Natural killer cell (primary cell): ENCODE measurements at regions not wholly inside any gene's neighbourhood (a gene's known extent, or its start where the extent isn't known, plus 50 kb on each side); places are given as distances from the start of the nearest gene placed in this dataset.
A peak's percentile ranks its signal among the peaks of the same experiment; 100 is the strongest.

ENCODE experiments used
- ATAC-seq, 3 donors: fragments of 150-1000 bp in 2 of 3; fragments of 200-7000 bp in 1 of 3; cut with Tn5 transposase; 1 replicate in 1 of 3; 2 replicates in 2 of 3; pipeline ENCODE4 v1.10.0; 2021; ENCODE audit warnings: mild to moderate bottlenecking in 2 of 3, moderate library complexity in 2 of 3
- DNase-seq, 2 donors: peaks; one replicate each; pipeline versions ENCODE4 v3.0.0 to v3.0.0-alpha.2; 2013 to 2021; ENCODE audit warnings: mixed read lengths in 1 of 2
- H3K27ac ChIP-seq: one replicate; pipeline ENCODE4 v1.5.1; 2013; ENCODE audit warnings: mild to moderate bottlenecking, low read length
- H3K27me3 ChIP-seq: one replicate; pipeline ENCODE4 v1.6.1; 2013; ENCODE audit warnings: low read length; ENCODE audit not compliant: control insufficient read depth, insufficient read depth
- H3K36me3 ChIP-seq: one replicate; pipeline ENCODE4 v1.6.1; 2013; ENCODE audit warnings: low read length; ENCODE audit not compliant: control insufficient read depth, insufficient read depth
- H3K4me1 ChIP-seq: one replicate; pipeline ENCODE4 v1.6.1; 2013; ENCODE audit warnings: low read length; ENCODE audit not compliant: control insufficient read depth, insufficient read depth
- H3K4me3 ChIP-seq: one replicate; pipeline ENCODE4 v1.5.1; 2013; ENCODE audit warnings: low read length
- H3K9me3 ChIP-seq: one replicate; pipeline ENCODE4 v1.6.1; 2013; ENCODE audit warnings: low read length; ENCODE audit not compliant: control insufficient read depth, insufficient read depth
- H3K27ac Mint-ChIP-seq, 2 donors: one replicate each; pipeline ENCODE4 v1.8.0; 2022; ENCODE audit warnings: mild to moderate bottlenecking in 2 of 2, mixed read lengths in 2 of 2, moderate library complexity in 1 of 2
- H3K27me3 Mint-ChIP-seq, 2 donors: one replicate each; pipeline ENCODE4 v1.8.0; 2022; ENCODE audit warnings: low read depth in 2 of 2, mixed read lengths in 2 of 2
- H3K36me3 Mint-ChIP-seq: one replicate; pipeline ENCODE4 v1.8.0; 2022; ENCODE audit warnings: mixed read lengths
- H3K4me1 Mint-ChIP-seq, 2 donors: one replicate each; pipeline ENCODE4 v1.8.0; 2022; ENCODE audit warnings: mixed read lengths in 2 of 2
- H3K4me3 Mint-ChIP-seq: one replicate; pipeline ENCODE4 v1.8.0; 2022; ENCODE audit warnings: mild to moderate bottlenecking, moderate library complexity, mixed read lengths
- H3K9me3 Mint-ChIP-seq, 2 donors: one replicate each; pipeline ENCODE4 v1.8.0; 2022; ENCODE audit warnings: mixed read lengths in 2 of 2
- CTCF ChIP-seq: fragments of 200-600 bp; IDR thresholded peaks from one replicate; pipeline ENCODE4 v1.8.0; 2022; ENCODE audit warnings: antibody characterized with exemption
- whole genome bisulfite sequencing: methylation state at CpG from one replicate; pipeline ENCODE4 v1.1.7; 2013; ENCODE audit warnings: missing lambda C conversion rate; ENCODE audit not compliant: insufficient coverage; 5-methylcytosine and 5-hydroxymethylcytosine counted together
- intact Hi-C: fragments of 100-400 bp; cut with micrococcal nuclease; formaldehyde crosslinking; loops from one replicate; pipeline ENCODE4 v1.14.2; 2022

- 96% methylated on average over 9 of the region's 9 CpGs for WGBS
- Mint-ChIP-seq H3K4me3 (no peak overlapping the region), H3K27ac (peak overlapping the region; percentile 94 to 97), H3K4me1 (peaks cover 73 to 80% of the 10 kb centered on the region in 2 donors), H3K27me3 (peaks cover 0 to 4% of the 10 kb centered on the region in 2 donors), H3K36me3 (no peaks in the 10 kb centered on the region), H3K9me3 (peaks cover 2 to 9% of the 10 kb centered on the region in 2 donors)
- no peak for TF ChIP-seq CTCF
- DNase-seq (no peak), ATAC-seq (no peak)
- H3K36me3 ChIP-seq, result no peaks in the 10 kb centered on the region
- intact Hi-C loops, result loop anchor here (2.0 to 10.0 kb wide), 5 partner anchors 17 to 1615 kb away; partner anchors contain the start of gene UBALD2
- peaks cover 84% of the 10 kb centered on the region for H3K4me1 ChIP-seq
- peaks cover 7% of the 10 kb centered on the region for H3K9me3 ChIP-seq
- no peak overlapping the region for H3K27ac ChIP-seq
- H3K27me3 ChIP-seq, result no peaks in the 10 kb centered on the region
- H3K4me3 ChIP-seq, result no peak overlapping the region
These were observed 78.6 kb upstream of the TNRC6C start for GRCh38 chr17:77879896-77880280.

- peaks cover 6% of the 10 kb centered on the region for H3K9me3 ChIP-seq
- Mint-ChIP-seq H3K9me3 (peaks cover 0 to 3% of the 10 kb centered on the region in 2 donors), H3K4me1 (peaks cover 70 to 76% of the 10 kb centered on the region in 2 donors), H3K27me3 (no peaks in the 10 kb centered on the region), H3K4me3 (peak overlapping the region; percentile 87), H3K27ac (peak overlapping the region; percentile 94 to 97), H3K36me3 (no peaks in the 10 kb centered on the region)
- peaks cover 74% of the 10 kb centered on the region for H3K4me1 ChIP-seq
- H3K27ac ChIP-seq, result peak overlapping the region; percentile 90
- no peak for TF ChIP-seq CTCF
- WGBS, result 42% methylated on average over 8 of the region's 11 CpGs
- H3K27me3 ChIP-seq, result no peaks in the 10 kb centered on the region
- intact Hi-C loops, result loop anchor here (1.0 to 10.0 kb wide), 7 partner anchors 18 to 1616 kb away; partner anchors contain the start of gene UBALD2
- no peaks in the 10 kb centered on the region for H3K36me3 ChIP-seq
- peak in 1 of 2 donors; percentile 47 for DNase-seq
- peak in 1 of 3 donors; percentile 1 for ATAC-seq
- peak overlapping the region; percentile 11 for H3K4me3 ChIP-seq
These were observed 77.6 kb upstream of the TNRC6C start for GRCh38 chr17:77880711-77881450.

GRCh38 chr17:77881545-77881944 lies 77.0 kb upstream of the TNRC6C start:
- peak overlapping the region; percentile 29 for H3K4me3 ChIP-seq

More at GRCh38 chr17:77881545-77881944, 77.0 kb upstream of the TNRC6C start:
- no peak for TF ChIP-seq CTCF
- peak overlapping the region; percentile 90 for H3K27ac ChIP-seq
- Mint-ChIP-seq H3K4me3 (peak overlapping the region; percentile 87), H3K27ac (peak overlapping the region; percentile 94 to 97), H3K9me3 (no peaks in the 10 kb centered on the region), H3K27me3 (no peaks in the 10 kb centered on the region), H3K4me1 (peaks cover 72 to 80% of the 10 kb centered on the region in 2 donors), H3K36me3 (no peaks in the 10 kb centered on the region)
- intact Hi-C loops, result loop anchor here (1.0 to 10.0 kb wide), 7 partner anchors 19 to 1617 kb away; partner anchors contain the start of gene UBALD2
- peaks cover 73% of the 10 kb centered on the region for H3K4me1 ChIP-seq
- peak; percentile 59 to 82 (median 79) for ATAC-seq
- H3K36me3 ChIP-seq, result no peaks in the 10 kb centered on the region
- 0% methylated on average over 10 of the region's 10 CpGs for WGBS
- no peaks in the 10 kb centered on the region for H3K27me3 ChIP-seq
- H3K9me3 ChIP-seq, result no peaks in the 10 kb centered on the region
- DNase-seq, result peak; percentile 85 to 89
